ENCODE measurements at regions not wholly inside any gene's neighbourhood (a gene's known extent, or its start where the extent isn't known, plus 50 kb on each side); places are given as distances from the start of the nearest gene placed in this dataset.

GRCh38 chr13:79096099-79096498 is 310.0 kb downstream of the RBM26 start:
- TF ChIP-seq, protein P1, sequence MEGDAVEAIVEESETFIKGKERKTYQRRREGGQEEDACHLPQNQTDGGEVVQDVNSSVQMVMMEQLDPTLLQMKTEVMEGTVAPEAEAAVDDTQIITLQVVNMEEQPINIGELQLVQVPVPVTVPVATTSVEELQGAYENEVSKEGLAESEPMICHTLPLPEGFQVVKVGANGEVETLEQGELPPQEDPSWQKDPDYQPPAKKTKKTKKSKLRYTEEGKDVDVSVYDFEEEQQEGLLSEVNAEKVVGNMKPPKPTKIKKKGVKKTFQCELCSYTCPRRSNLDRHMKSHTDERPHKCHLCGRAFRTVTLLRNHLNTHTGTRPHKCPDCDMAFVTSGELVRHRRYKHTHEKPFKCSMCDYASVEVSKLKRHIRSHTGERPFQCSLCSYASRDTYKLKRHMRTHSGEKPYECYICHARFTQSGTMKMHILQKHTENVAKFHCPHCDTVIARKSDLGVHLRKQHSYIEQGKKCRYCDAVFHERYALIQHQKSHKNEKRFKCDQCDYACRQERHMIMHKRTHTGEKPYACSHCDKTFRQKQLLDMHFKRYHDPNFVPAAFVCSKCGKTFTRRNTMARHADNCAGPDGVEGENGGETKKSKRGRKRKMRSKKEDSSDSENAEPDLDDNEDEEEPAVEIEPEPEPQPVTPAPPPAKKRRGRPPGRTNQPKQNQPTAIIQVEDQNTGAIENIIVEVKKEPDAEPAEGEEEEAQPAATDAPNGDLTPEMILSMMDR (conservative IDR thresholded peaks at IDR 0.05; ENCODE audit: low read length), result no peak
- no peak for TF ChIP-seq EZH2phosphoT487 (IDR thresholded peaks at IDR 0.05; ENCODE audit: borderline replicate concordance)
